Stimulated activated CD4-positive, alpha-beta T cell treated with anti-CD3 and anti-CD28 coated beads, Interleukin-15, amount 100 ng/mL, for 24 hours (primary cell): ENCODE measurements at regions not wholly inside any gene's neighbourhood (a gene's known extent, or its start where the extent isn't known, plus 50 kb on each side); places are given as distances from the start of the nearest gene placed in this dataset.

Experiments
- DNase-seq: peaks from one replicate; pipeline ENCODE4 v3.0.0-alpha.2; 2020

- DNase-seq = no peak
Measured at GRCh38 chr18:59751186-59751585, 54.0 kb upstream of the CCBE1 start.

- DNase-seq = no peak
Measured at GRCh38 chr18:59748628-59749360, 51.6 kb upstream of the CCBE1 start.
